HG03378 (cell line): ENCODE measurements at regions not wholly inside any gene's neighbourhood (a gene's known extent, or its start where the extent isn't known, plus 50 kb on each side); places are given as distances from the start of the nearest gene placed in this dataset.

ENCODE experiments used
- ATAC-seq: cut with Tn5 transposase; IDR thresholded peaks from one replicate; pipeline ENCODE4 v1.9.1; 2021; ENCODE audit warnings: mild to moderate bottlenecking, moderate library complexity; ENCODE audit not compliant: unreplicated experiment

DNA sequence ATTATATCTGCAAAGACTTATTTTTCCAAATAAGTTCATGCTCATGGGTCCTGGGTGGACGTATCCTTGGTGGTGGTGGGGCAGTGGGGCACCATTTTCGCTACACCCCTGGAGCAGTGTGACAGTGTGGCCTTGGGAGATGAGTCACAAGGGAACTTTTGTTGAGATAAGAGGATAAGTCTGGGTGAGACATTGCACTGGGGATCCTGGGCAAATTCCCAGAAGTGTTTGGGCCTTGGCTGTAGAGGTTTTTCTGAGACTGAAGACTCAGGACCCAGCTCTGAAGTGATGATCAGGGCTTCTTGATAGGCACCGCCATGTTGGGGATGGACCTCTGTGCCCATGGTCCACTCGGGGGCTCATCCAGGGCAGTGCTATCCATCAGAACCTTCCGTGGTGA, 149.4 kb downstream of the MACROH2A1 start:
- no peak for ATAC-seq

DNA sequence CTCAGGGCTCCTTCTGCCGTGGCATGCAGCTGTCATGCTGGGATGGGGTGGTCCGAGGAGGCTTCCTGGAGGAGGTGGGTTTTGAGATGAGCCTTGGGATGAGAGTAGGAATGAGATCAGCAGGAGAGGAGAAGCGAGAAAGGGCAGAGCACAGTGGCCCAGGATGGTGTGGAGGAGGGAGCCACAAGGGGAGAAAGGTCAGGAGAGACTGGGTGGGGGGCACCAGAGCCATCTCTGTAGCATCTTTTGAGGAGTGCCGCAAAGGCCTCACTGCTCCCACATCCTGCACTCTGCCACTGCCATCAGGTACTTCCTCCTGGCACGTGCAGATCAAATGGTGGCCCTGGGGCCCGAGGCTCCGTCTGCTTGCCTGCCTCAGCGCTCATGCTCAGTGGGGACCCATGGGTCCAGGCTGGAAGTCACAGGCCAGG, 150.2 kb downstream of the MACROH2A1 start:
- ATAC-seq = no peak

DNA sequence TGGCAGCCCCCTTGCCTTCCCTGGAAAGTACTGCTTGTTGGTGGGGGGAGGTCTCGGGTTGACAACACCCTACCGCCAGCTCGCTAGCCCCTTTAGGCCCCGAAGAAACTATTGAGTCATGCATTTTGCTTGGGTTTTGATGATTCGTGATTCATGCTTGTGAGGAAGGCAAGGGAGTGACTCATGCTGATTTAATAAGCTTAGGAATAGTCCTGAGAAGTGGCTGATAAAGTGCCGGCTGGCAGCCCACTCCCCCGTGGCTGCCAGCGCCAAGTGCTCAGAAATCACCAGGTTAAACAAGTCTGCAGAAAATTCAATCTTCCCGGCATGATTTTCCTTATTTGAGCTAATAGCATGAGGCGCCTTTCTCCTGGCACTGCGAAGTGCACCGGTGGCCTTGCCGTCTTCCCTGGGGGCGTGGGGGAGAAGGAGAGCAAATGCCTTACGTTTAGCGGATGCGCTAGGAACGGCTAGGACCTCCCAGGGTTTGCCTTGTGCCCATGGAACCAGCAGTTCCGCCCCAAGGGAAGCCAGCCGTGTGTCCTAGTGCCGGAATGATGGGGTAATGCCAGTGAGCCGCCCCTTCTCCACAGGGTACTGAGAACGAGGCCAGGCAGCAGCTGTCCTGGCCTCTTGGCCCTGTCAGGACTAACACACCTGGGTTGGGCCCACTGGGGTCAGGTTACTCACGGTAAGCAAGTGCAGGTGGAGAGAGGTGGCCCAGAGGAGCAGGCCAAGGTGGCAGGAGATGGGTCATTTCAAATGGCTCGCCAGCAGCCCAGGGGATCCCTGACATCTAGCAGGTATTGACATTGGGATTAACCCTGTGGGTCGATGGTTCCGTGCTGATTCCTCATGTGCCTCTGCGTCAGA, 151.9 kb downstream of the MACROH2A1 start:
- no peak for ATAC-seq

DNA sequence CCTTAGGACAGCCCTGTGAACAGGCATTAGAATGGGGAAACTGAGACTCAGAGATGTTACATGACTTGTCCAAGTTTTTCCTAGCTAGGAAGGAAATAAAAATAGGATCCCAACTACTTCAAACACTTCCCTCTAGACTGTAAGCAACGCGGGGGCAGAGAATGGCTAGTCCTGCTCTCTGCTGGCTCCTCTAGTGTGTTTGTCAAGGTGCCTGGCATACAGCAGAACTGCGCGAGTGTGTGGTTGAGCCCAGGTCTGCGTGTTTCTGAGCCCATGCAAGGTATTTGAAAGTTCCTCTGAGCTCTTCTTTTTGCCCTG, 152.5 kb downstream of the MACROH2A1 start:
- ATAC-seq = no peak

DNA sequence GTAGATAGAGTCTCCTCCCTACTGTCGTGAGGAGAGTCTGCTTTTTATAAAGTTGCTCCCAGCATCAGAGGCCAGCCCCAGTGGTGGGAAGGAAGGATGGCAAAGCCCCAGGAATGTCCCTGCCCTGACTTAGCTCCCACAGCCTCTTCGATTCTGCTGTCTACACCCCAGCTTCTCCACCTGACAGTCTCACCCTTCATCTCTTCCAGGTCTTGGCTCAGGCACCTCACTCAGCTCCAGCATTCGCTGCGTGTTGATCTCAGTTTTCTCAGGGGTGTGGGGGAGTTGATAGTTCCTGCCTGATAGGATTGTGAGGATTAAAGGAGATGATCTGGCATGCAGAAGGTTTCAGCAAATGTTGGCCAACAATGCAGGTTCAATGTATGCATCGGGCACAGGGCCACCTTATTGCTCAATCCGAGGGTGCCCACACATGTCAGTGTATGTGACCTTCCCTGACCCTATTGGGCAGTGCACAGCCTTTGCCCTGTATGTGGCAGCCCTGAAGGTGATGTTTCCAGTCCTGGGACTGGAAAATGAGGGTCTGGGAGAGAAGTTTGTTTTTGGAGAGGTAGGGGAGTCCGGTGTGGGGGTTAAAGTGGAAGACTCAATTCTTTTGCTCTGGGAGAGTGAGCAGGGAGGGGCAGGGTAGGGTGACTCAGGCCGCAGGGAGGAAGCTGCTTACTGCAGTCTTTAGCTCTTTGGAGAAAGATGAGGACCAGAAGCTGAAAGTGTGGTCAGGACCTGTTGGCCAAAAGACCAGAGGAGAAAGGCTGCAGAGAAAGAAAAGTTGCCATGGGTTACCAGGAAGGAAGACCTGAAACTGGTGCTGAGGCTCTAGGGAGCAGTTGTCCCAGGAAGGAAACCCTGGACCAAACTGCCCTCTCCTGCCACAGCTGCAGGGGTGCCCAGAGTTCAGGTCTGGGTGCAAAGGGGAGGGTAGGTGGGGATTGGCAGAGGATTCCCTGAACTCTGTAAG, 153.2 kb downstream of the MACROH2A1 start:
- no peak for ATAC-seq

DNA sequence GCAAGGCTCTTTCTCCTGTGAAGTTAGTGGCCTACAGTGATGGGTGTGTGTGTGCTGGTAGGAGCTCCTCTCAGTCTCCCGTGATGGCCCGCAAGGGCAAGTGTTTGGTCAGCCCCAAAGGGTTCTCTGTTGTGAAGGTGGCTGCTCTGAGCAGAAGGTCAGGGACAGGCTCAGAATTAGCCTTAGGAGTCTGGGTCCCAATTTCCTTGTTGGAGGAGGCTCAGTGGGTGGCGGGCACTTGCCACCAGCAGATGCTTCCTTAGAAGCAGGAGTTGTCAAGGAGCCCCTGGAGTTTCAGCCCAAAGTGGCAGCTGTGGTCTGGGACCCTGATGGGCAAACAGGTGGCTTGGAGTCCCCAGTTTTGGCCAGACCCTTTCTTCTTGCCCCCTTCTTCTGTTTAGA, 154.4 kb downstream of the MACROH2A1 start:
- ATAC-seq = no peak

DNA sequence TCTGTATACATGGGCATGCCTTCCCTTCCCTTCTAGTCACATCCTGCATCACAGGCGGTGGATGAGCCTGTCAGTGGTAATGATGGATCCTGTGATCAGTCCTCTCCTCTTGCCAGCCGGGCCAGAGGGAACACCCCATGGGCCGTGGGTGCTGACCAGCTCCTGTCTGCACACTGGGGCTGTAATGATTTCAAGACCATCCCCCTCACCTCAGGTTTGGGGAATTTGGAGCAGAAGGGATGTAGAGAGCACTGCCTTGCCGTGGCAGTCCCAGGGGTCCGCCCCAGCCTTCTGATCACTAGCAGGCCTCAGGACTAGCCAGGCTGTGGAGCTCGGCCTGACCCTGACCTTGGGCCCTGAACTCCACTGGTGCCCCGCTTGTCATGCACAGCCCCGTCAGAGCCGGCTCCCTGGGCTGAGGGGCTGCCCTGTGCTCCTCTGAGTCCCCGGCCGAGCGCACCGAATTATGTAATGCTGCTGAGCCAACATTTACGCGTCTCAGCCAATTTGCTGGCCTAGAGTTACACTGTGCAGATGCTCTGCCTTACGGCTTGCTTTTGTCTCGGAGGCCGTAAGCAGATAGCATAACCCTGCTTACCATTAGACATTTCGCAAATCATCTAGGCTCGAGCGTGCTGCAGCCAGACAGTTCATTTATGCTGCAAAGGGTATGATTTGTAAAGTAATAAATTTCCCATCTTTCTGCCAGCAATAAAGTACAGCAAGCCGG, 155.3 kb downstream of the MACROH2A1 start:
- no peak for ATAC-seq

DNA sequence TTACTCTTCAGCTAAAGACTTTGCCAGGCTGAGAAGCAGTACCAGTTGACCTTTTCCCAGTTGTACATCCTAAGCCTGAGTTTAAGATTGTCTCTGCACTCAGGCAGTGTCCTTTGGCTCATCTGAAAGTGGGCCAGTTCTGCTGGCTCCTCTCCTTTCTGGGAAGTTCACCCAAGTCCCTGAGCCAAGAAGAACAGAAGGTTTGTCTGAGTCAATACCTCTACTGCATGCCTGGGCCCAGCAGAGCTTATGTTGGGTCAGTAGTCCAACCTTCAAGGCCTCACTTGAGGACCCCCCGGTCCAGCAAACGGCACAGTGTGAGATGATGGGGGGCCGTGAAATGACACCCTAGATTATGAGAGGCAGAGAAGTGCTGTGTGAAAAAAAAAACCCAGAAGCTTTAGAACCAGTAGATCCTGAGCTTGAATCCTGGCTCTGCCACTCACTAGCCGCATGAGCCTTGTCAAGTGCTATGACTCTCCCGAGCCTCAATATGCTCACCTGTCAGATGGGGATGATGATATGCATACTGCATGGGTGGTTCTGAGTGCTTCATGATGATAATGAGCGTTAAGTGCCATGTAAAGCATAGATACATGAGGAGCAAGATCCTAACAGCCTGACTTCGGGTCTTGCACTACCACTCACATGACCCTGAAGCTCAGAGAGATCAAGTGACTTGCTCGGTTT, 156.0 kb downstream of the MACROH2A1 start:
- ATAC-seq = no peak

DNA sequence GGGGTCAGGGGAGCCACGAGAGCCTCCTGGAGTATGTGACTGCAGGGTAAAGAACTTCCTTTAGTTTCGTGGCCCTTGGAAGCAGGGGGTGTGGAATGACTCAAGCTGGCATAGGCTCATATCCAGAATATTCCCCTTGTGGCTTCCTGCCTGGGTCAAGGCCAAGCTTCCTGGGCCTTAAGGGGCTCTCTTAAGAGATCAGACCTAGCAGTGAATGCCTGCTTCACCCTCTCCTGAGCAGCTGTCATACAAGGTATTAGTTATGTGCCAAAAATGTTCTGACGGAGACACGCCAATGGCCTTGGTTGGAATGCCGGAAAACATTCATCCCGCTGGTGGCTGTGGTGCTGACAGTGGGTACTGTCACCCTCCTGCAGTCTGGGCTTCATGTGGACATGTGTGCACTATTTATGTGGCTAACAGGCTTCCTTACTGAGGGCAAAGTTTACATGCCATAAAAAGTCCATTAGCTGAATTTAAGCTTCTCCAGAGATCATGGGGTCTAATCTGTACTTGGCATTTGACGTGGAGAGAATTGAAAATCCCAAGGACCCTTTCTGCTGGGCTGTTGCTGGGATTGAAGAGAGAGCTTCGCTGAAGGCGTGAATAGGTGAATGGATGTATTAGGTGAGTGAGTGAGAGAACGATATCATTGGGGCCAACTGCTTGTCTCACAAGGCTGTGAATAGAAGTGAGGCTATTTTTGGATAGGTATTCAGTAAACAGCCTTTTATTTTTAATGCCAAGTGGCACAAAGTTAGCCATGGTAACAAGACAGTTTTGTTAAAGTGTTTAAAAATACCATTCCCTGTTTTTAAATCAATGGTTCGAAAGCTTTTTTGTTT, 156.8 kb downstream of the MACROH2A1 start:
- ATAC-seq = no peak

DNA sequence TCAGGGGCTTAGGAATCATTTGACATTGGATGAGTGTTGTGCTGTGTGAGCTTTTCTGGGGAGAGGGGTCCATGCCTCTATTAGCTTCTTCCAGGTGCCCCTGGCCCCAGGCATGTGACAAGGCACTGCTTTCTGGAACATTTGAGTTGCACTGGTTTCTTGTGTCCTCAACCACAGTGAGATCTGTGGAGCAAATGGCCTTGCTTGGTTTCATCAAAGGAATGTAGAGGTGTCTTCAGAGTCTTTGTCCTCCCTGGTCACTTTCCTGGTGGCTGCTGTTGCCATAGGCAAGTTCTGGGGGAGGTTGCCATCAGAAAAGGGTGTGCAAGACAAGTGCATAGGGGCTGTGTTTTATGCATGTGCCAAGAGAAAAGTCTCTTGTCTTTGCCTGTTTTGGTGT, 157.5 kb downstream of the MACROH2A1 start:
- no peak for ATAC-seq

DNA sequence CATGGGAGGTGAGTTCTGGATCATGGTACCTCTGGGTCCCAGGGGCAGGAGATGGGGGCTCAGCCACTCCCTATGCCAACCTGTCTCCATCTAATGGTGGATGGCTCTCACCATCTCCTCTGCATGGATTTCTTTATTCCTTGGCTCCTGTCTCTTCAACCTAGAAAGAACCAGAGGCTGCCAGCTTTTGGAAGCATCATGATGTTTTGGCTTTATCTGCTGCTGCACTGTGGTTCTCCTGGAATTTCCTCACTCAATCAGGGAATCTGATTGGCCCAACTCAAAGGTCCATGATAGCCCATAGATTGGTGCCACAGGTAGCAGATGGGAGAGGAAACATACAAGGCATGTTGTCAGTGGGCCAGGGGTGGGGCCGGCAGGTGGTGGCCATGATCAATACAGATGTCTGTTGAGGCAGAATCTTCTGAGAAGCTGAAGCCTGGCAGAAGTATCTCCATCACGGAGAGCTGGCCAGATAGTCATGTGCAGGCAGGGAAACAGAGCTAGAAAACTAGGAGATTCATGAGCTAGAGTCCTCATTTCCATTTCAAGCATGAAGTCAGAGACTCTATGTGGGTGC, 158.2 kb downstream of the MACROH2A1 start:
- ATAC-seq = no peak

DNA sequence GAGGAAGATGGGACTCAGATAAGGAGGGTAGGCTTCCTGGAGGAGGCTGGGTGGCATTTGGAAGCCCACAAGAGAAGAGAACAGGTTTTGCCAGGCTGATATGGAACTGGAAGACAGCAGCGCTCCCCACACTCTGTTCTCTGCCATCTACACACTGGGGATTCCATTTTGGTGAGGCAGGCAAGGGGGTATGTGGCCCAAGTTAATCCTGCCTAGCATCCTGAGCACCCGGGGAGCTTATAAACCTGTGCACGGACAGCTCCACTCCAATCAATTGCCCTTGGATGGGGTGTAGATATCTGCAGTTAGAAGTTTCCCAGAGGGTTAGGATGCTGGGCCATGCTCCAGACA, 158.8 kb downstream of the MACROH2A1 start:
- ATAC-seq = no peak

DNA sequence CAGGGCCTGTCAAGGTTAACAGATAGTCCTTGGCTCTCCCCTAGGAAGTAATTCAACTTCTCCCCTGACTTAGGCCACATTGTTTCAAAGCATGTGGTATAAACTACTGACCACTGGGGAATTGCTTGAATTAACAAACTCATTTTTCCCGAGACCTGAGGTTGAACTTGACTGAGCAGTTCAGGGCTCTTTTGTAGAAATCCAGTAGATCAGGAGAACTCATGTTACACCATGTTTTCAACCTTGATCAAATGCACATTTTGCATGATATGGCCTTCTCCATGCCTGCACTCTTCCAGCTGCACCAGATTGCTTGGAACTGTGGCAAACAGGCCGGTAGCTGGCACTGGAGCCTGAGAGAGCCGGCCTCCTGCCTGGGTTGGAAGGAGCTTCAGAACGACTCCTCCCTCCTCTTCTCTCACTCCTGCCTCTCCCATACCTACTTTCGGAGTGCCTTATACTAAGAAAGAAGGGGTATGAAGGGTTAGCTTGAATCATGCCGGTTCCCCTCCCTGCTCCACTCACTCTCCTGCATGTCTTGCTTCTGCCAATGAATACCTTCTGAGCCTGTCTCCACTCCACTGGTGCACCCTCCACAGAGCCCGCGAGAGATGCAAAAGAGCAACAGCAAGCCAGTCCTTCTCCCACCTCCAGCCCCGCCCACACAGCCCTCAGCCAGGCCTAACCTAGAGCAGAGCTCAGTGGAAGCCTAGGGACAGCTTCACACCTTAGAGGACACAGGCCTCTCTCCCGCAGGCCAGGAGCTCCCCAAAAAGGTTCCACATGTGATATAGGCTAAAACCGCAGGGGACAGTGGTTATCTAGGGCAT, 159.4 kb downstream of the MACROH2A1 start:
- no peak for ATAC-seq

DNA sequence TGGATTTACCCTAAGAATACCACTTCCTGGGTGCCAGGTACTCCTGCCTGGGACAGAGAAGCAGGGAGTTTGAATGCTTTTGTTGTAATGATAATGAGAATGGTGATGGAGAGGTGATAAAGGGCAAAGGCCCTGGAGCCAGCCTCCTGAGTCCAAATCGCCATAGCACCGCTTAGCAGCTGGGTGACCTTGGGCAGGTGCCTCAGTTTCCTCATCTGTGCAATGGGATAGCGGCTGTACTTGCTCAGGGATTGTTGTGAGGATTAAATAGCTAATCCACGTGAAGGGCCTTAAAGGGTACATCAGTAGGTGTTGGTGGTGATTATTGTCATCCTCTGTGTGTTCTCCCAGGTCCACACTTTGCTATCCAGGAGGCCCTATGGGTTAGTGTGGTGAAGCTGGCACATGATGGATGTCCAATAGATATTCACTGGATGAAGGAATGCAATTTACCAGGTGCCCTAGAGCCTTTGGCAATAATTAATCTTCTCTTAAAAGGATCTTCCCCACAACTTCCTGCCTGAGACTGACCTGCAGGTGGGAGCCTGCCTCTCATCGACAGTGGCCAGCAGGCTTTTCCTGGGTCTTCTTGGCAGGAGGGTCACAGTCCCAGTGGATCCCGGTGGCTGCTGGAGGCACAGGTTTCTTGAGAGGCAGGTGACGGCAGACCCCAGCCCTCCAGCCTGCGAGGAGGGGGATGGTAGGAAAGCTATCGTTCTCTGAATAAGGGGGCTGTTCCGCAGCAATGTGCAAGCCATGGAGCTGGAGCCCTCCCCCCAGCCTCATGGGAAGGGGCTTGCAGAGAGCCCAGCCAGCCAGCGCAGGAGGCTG, 160.2 kb downstream of the MACROH2A1 start:
- no peak for ATAC-seq

DNA sequence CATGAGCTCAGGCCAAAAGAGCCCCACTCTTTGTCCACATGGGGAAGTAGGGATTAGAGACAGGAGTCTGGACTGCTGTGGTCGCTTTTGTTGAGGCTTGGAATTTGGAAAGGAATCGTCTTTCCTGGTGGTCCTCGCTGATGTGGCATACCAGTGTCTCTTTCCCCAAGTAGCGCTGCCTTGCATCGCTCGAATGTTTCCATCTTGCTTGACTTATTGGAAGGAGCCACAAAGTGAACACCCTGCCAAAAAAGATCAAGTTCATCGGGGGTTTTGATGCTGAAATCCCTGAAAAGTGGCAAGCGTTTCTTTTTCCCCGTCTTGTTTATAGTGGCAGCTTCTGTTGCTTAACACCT, 161.3 kb downstream of the MACROH2A1 start:
- no peak for ATAC-seq

DNA sequence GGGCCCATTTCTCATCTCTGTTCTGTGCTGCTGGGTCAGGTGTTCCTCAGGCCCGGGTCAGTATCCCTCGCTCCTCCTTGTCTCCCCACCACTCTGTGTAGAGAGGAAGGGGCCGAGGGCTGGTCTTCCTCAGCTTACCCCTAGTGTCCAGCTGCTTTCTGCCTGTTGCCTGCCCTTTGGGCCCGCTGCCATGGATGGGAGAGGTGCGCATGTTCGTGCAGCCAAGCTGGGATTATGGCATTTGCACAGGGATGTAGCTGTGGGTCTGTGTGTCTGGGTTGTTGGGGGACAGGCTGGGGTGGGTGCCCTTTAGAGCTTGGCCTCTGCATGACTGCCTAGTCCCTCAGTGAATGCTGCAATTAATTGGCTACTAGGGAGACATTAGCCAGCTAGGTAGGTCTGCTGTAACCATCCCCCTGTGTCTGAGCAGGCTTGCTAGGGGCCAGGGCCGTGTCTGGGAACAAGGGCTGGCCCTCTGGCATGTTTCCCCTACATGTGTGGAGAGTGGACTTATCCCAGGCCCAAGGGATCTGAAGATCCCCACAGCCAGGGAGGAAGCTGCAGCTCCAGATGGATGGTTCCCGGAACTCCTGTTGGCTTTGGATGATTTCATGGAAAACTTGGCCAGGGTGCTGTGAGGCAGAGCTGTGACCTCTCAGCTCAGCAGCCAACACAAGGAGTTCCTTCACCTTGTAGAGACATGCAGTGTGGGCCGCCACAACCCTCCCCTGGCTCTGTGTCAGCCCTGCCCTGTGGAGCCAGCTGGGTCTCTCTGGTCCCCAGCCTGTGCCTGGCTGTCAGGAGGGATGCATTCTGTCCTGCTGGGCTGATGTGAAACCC, 161.9 kb downstream of the MACROH2A1 start:
- ATAC-seq = no peak
